Activated CD4-positive, alpha-beta T cell treated with anti-CD3 and anti-CD28 coated beads for 36 hours (primary cell): ENCODE measurements at regions not wholly inside any gene's neighbourhood (a gene's known extent, or its start where the extent isn't known, plus 50 kb on each side); places are given as distances from the start of the nearest gene placed in this dataset.
A peak's percentile ranks its signal among the peaks of the same experiment; 100 is the strongest.
"Not testable (repeated sequence)": the region's sequence is repeated elsewhere in the genome, so short reads cannot be mapped to it uniquely, and the experiment has no call there.

Experiments used
- ATAC-seq: fragments of 200-7000 bp; cut with Tn5 transposase; one replicate; pipeline ENCODE4 v1.10.0; 2021; ENCODE audit warnings: mild to moderate bottlenecking, moderate library complexity
- CTCF ChIA-PET: fragments of 350-600 bp; sonication (Branson Sonifier 250); formaldehyde crosslinking; loops from one replicate; lab custom pipeline; 2021; ENCODE audit warnings: antibody characterized with exemption; lab: Charles Lee
- POLR2A ChIA-PET: fragments of 350-600 bp; sonication (Branson Sonifier 250); formaldehyde crosslinking; loops from one replicate; lab custom pipeline; 2021; ENCODE audit warnings: antibody characterized with exemption, inconsistent platforms; lab: Charles Lee
- DNase-seq: peaks from one replicate; pipeline ENCODE4 v3.0.0-alpha.2; 2020
- H3K27ac Mint-ChIP-seq: one replicate; pipeline ENCODE4 v1.8.0; 2021; ENCODE audit warnings: mixed read lengths
- H3K27me3 Mint-ChIP-seq: one replicate; pipeline ENCODE4 v1.8.0; 2021; ENCODE audit warnings: mixed read lengths
- H3K36me3 Mint-ChIP-seq: one replicate; pipeline ENCODE4 v1.8.0; 2021; ENCODE audit warnings: low read depth, mixed read lengths
- H3K4me1 Mint-ChIP-seq: one replicate; pipeline ENCODE4 v1.8.0; 2021; ENCODE audit warnings: mixed read lengths
- H3K4me3 Mint-ChIP-seq: one replicate; pipeline ENCODE4 v1.8.0; 2021; ENCODE audit warnings: mild to moderate bottlenecking, moderate library complexity, mixed read lengths
- H3K9me3 Mint-ChIP-seq: one replicate; pipeline ENCODE4 v1.8.0; 2021; ENCODE audit warnings: low read depth, mixed read lengths
- intact Hi-C, 2 experiments: fragments of 100-400 bp; cut with DNase I in 1 of 2; cut with micrococcal nuclease in 1 of 2; formaldehyde crosslinking; loops; one replicate each; pipeline versions ENCODE4 v1.14.2 to v1.15.1; 2022 to 2024; cut with DNase I, micrococcal nuclease

- Mint-ChIP-seq H3K36me3 (no peaks in the 10 kb centered on the region), H3K4me3 (no peak overlapping the region), H3K27me3 (peaks cover 12% of the 10 kb centered on the region), H3K4me1 (peaks cover 22% of the 10 kb centered on the region), H3K9me3 (no peaks in the 10 kb centered on the region), H3K27ac (no peak overlapping the region)
- intact Hi-C loops: loop anchor here (5.0 kb wide), 3 partner anchors 303 to 993 kb away; partner anchors contain the start of gene CRADD (in 1 of the 2)
- CTCF ChIA-PET: interaction anchor here (4.7 kb wide), 1 partner anchor 121 kb away, joined by 42 read pairs; no protein-coding TSS in a partner anchor
- ATAC-seq (no peak), DNase-seq (no peak)
- POLR2A ChIA-PET: no interaction called here
Measured at GRCh38 chr12:93980711-93981110, 167.7 kb upstream of the PLXNC1 start.

DNA sequence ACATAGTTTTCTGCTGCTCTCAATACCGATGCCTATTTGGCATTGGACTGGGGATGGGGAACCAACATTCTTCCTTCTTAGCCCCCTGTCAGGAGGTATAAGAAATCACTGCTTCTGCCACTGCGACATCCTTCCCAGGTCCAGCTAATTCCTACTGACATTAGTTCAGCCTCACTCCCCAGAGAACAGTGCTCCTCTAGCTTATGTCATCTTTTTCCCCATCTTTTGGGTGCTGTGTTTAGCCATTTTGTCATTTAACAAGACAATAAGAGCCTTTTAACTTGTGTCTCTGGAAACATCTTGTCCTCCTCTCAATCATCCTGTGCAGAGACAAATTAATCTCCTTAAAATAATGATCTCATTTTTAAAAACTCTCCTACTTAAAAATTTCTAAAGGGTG, 167.0 kb upstream of the PLXNC1 start:
- Mint-ChIP-seq H3K27ac (no peak overlapping the region), H3K36me3 (no peaks in the 10 kb centered on the region), H3K27me3 (peaks cover 12% of the 10 kb centered on the region), H3K9me3 (no peaks in the 10 kb centered on the region), H3K4me1 (peaks cover 22% of the 10 kb centered on the region), H3K4me3 (no peak overlapping the region)
- ChIA-PET POLR2A (no interaction called here), CTCF (interaction anchor here (0.6 to 4.7 kb wide), 2 partner anchors 120 to 215 kb away, joined by 3 to 42 read pairs; no protein-coding TSS in a partner anchor)
- ATAC-seq (no peak), DNase-seq (no peak)
- intact Hi-C loops: loop anchor here (5.0 kb wide), 3 partner anchors 304 to 994 kb away; partner anchors contain the start of gene CRADD (in 1 of the 2)

- no peaks in the 10 kb centered on the region for H3K36me3 Mint-ChIP-seq
- H3K27ac Mint-ChIP-seq: no peak overlapping the region
- ATAC-seq (peak; percentile 95), DNase-seq (peak; percentile 57)
- ChIA-PET POLR2A (no interaction called here), CTCF (interaction anchor here (0.9 to 4.7 kb wide), 9 partner anchors 9 to 480 kb away, joined by 3 to 42 read pairs (median 5); no protein-coding TSS in a partner anchor)
- H3K9me3 Mint-ChIP-seq: no peaks in the 10 kb centered on the region
- no peak overlapping the region for H3K4me3 Mint-ChIP-seq
- H3K27me3 Mint-ChIP-seq: peaks cover 12% of the 10 kb centered on the region
- intact Hi-C loops: loop anchor here (1.0 to 5.0 kb wide), 5 partner anchors 119 to 996 kb away; partner anchors contain the start of gene CRADD (in 1 of the 2)
- peaks cover 22% of the 10 kb centered on the region for H3K4me1 Mint-ChIP-seq
Measured at GRCh38 chr12:93982771-93983315, 165.5 kb upstream of the PLXNC1 start.

DNA sequence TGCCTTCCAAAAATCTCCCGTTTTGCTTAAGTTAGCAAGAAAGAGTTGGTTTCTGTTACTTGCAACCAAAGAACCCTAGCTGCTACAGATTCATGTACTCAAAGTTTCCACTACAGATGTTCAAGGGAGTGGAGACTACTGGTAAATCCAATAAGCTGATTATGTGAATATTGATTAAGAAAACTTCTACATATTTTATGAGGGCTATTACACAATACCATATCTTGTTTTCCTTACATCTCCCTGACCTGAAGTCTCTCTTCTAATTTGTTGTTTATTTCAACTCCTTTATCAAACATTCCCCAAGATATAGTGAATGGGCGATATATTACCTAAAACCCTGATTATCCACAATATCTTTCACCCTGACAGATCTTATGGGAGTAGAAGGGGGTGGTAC, 164.4 kb upstream of the PLXNC1 start:
- Mint-ChIP-seq H3K36me3 (no peaks in the 10 kb centered on the region), H3K4me1 (peaks cover 22% of the 10 kb centered on the region), H3K27me3 (peaks cover 12% of the 10 kb centered on the region), H3K4me3 (no peak overlapping the region), H3K9me3 (no peaks in the 10 kb centered on the region), H3K27ac (no peak overlapping the region)
- POLR2A ChIA-PET: no interaction called here
- DNase-seq (no peak), ATAC-seq (no peak)
- CTCF ChIA-PET: interaction anchor here (0.6 to 4.7 kb wide), 5 partner anchors 18 to 622 kb away, joined by 3 to 42 read pairs (median 4); no protein-coding TSS in a partner anchor
- intact Hi-C loops: loop anchor here (5.0 kb wide), 3 partner anchors 307 to 997 kb away; partner anchors contain the start of gene CRADD (in 1 of the 2)

DNA sequence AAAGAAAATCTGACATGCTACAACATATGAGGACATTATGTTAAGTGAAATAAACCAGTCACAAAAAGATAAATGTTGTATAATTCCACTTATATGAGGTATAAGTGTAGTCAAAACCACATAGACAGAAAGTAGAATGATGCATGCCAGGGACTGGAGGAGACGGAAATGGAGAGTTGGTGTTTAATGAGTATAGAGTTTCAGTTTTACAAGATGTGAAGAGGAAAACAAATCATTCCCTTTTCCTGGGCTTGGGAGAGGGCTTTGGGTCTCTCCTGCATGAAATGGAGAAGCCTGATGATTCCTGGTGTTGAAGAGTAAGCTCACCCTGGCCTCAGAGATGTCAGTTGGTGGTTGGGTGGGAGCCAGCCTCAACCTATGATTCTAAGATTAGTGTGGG, 158.4 kb upstream of the PLXNC1 start:
- no peak for DNase-seq
- Mint-ChIP-seq H3K4me3 (no peak overlapping the region), H3K4me1 (peaks cover 2% of the 10 kb centered on the region), H3K9me3 (no peaks in the 10 kb centered on the region), H3K36me3 (no peaks in the 10 kb centered on the region), H3K27me3 (no peaks in the 10 kb centered on the region), H3K27ac (no peak overlapping the region)
- CTCF ChIA-PET: no interaction called here
- no peak for ATAC-seq
- POLR2A ChIA-PET: no interaction called here
- intact Hi-C loops: no loop called here

DNA sequence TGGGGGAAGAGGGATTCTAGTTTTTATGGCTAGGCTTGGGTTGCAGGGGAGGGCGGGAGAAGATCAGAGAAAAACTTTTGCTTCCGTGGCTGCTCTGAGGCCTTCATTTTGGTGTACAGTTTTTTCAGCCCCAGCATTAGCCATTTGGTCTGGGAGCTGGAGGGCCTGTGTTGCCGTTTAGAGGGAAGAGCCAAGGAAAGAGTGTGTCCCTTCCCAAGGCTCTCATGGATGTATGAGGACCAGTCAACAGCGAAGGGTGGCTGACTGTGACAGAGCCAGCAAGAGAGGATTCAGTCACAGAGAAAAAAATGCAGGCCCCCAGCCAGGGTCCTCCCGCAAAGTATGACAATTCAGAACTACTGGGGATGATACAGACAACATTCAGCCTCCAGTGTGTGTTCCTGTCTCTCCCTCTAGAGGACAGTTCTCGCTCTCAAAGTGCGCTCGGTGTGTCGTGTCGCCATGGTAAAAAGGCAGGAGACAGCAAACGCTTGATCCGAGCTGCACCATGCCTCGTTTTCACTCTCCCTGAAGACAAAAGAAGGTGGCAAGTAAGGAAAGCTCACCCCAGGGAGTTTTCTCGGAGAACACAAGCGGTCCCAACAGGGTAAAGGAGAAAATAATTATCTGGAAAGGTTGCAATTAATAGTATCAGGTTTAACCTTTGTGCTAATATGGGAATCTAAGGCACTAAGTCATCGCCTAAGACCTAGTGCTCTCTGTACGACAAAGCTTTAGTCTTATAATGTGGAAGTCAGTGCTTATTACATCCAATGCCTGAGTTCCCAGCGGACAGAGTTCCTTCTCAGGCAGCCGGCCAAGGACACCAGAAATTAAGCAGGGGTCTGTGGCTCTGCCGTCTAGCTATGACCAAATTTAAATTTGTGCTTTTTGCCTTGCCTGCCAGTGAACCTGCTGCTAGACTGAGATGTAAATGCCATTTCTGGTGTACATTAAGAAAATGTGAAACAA, 157.3 kb upstream of the PLXNC1 start:
- ChIA-PET POLR2A (no interaction called here), CTCF (interaction anchor here (0.7 to 1.3 kb wide), 3 partner anchors 8 to 225 kb away, joined by 3 read pairs; no protein-coding TSS in a partner anchor)
- intact Hi-C loops: no loop called here
- Mint-ChIP-seq H3K4me1 (peaks cover 2% of the 10 kb centered on the region), H3K27me3 (no peaks in the 10 kb centered on the region), H3K4me3 (no peak overlapping the region), H3K36me3 (no peaks in the 10 kb centered on the region), H3K27ac (no peak overlapping the region), H3K9me3 (no peaks in the 10 kb centered on the region)
- DNase-seq (no peak), ATAC-seq (no peak)

DNA sequence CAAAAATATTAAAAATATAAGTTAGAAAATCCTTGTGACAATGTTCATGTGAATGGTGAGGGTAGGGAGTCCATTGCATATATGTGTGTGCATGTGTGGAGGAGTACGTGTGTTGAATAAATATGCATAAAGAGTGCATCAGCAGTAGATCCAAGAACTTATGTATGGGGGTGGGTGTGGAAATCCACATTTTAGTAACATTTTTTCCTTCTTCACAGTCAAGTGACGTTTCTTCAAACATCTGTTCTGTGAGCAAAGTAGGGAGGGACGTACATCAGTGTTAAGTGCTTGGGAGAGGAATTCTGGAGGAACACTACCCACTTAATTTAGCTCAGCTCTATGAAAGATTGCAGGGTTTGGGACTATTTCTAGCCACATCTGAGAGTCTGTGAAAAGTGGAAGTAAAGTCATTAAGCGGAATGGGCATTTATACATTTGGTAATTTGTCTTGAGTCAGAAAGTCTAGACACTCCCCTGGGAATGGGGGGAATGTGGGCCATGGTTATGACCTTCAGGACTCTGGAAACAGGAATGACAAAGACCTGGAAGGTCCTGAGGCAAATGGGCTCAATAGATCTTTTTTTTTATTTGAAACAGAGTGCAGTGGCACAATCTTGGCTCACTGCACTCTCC, 156.4 kb upstream of the PLXNC1 start:
- H3K9me3 Mint-ChIP-seq: no peaks in the 10 kb centered on the region
- ChIA-PET POLR2A (no interaction called here), CTCF (interaction anchor here (0.7 to 1.3 kb wide), 3 partner anchors 9 to 225 kb away, joined by 3 read pairs; no protein-coding TSS in a partner anchor)
- H3K27me3 Mint-ChIP-seq: no peaks in the 10 kb centered on the region
- H3K27ac Mint-ChIP-seq: no peak overlapping the region
- H3K4me3 Mint-ChIP-seq: no peak overlapping the region
- ATAC-seq: no peak
- DNase-seq: no peak
- no peaks in the 10 kb centered on the region for H3K36me3 Mint-ChIP-seq
- intact Hi-C loops: no loop called here
- H3K4me1 Mint-ChIP-seq: peaks cover 2% of the 10 kb centered on the region

DNA sequence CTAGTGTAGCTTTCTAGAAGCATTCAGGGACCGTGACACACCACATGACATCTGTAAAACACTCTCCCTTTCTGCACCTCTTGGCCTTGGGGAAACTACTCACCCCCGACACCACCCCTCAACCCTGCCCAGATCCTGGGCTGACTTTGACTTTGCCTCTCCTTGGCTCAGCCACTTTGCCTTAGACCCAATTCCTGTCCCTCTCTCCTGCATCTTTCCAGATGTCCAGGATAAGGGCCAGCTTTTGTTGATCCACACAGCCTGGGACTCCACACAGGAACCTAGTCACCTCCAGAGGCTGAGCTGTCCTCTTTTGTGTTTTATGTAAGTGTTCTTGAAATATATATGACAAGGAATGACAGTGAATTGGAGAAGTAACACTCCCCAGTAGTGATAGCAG, 153.7 kb upstream of the PLXNC1 start:
- Mint-ChIP-seq H3K27me3 (no peaks in the 10 kb centered on the region), H3K4me1 (peaks cover 2% of the 10 kb centered on the region), H3K27ac (no peak overlapping the region), H3K36me3 (no peaks in the 10 kb centered on the region), H3K9me3 (peaks cover 8% of the 10 kb centered on the region), H3K4me3 (no peak overlapping the region)
- POLR2A ChIA-PET: no interaction called here
- CTCF ChIA-PET: no interaction called here
- DNase-seq: no peak
- no peak for ATAC-seq
- intact Hi-C loops: no loop called here

DNA sequence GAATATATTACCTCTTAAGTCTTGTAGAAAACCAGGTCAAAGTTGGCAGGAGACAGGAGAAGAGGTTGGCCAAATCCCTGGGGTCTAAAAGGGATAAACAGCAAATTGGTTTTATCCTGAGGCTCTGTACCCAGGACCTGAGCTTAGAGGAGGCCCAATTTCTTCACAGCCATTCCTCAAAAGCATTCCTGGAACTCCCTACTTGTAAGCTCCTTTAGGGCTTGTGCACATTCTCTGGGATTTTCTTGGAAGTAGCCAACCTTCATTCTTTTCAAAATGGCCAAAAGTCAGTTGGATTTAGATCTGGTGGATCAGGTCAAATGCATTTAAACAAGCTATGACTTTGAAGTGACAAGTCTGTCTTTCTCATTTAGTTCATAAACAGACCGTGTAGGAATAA, 152.1 kb upstream of the PLXNC1 start:
- POLR2A ChIA-PET: no interaction called here
- Mint-ChIP-seq H3K9me3 (peaks cover 8% of the 10 kb centered on the region), H3K36me3 (no peaks in the 10 kb centered on the region), H3K27ac (no peak overlapping the region), H3K4me1 (no peaks in the 10 kb centered on the region), H3K27me3 (no peaks in the 10 kb centered on the region), H3K4me3 (no peak overlapping the region)
- CTCF ChIA-PET: interaction anchor here (0.8 to 1.0 kb wide), 2 partner anchors 95 to 106 kb away, joined by 3 to 4 read pairs; no protein-coding TSS in a partner anchor
- intact Hi-C loops: no loop called here
- no peak for DNase-seq
- ATAC-seq: no peak

DNA sequence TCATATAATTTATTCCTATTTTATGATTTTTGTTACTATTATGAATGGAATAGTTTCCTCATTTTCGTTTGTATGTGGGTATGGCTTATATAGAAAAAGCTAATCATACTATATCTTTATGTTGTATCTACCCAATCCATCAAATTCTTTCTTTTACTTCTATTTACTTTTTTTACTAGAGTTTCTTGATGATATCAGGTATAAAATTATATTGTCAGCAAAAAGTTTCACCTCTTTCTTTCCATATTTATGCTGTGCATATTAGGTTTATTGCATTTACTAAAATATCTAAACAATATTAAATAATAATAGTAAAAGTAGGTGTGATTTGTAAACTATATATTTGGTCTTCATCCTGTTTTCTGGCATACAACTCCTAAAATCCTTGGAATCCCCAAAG, 146.7 kb upstream of the PLXNC1 start:
- H3K9me3 Mint-ChIP-seq: peaks cover 18% of the 10 kb centered on the region
- H3K27me3 Mint-ChIP-seq: no peaks in the 10 kb centered on the region
- POLR2A ChIA-PET: no interaction called here
- DNase-seq (no peak), ATAC-seq (no peak)
- CTCF ChIA-PET: interaction anchor here (0.6 kb wide), 1 partner anchor 18 kb away, joined by 4 read pairs; no protein-coding TSS in a partner anchor
- no peak overlapping the region for H3K4me3 Mint-ChIP-seq
- no peaks in the 10 kb centered on the region for H3K36me3 Mint-ChIP-seq
- intact Hi-C loops: no loop called here
- peaks cover 5% of the 10 kb centered on the region for H3K4me1 Mint-ChIP-seq
- H3K27ac Mint-ChIP-seq: no peak overlapping the region

DNA sequence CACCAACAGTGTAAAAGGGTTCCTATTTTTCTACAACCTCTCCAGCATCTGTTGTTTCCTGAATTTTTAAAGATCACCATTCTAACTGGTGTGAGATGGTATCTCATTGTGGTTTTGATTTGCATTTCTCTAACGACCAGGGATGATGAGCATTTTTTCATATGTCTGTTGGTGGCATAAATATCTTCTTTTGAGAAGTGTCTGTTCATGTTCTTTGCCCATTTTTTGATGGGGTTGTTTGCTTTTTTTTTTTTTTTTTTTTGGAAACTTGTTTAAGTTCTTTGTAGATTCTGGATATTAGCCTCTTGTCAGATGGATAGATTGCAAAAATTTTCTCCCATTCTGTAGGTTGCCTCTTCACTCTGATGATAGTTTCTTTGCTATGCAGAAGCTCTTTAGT, 145.5 kb upstream of the PLXNC1 start:
- H3K4me3 Mint-ChIP-seq, DNase-seq, POLR2A ChIA-PET, H3K27me3 Mint-ChIP-seq, CTCF ChIA-PET, H3K36me3 Mint-ChIP-seq, H3K27ac Mint-ChIP-seq, ATAC-seq, intact Hi-C loops: not testable (repeated sequence)
- Mint-ChIP-seq H3K4me1 (peaks cover 11% of the 10 kb centered on the region), H3K9me3 (peaks cover 17% of the 10 kb centered on the region)
